ENCODE measurements at regions not wholly inside any gene's neighbourhood (a gene's known extent, or its start where the extent isn't known, plus 50 kb on each side); places are given as distances from the start of the nearest gene placed in this dataset.

DNA sequence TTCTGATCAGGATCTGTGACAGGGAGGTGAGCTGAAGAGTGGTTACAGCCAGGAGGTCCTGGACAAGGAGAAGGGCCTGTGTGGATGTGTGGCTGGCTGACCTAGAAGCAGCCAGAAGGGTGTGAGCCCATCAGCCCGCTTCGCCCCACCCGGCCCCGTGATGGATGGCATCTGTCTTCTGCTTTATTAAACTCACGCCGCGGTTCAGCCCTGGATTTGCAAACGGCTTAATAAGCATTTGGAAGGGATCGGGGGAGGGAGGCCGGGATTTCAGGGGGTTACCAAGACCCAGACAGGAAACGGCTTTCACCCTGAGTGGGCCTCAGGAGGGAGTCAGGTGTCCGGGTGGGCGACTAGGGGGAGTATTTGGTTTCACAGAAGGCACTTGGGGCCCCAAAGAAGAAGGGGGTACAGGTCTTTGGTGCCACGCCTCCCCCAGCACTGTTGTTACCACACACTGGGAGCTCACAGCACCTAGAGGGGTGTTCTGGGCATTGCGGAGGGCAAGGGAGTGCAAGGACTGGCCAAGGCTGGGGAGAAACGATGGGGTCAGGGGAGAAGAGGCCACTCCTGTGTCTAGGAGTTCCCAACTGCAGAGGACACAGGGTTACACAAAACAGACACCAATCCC is 53.8 kb upstream of the FOXP4 start:
- Histone ChIP-seq H4K20me1 (ENCODE audit: insufficient read depth, low read length) (no peaks in the 10 kb centered on the region), H3K27ac (ENCODE audit: low read depth, low read length) (no peak overlapping the region), H3K27me3 (ENCODE audit: insufficient read depth, low read length) (peaks cover 10% of the 10 kb centered on the region), H3K9ac (ENCODE audit: low read length) (no peak overlapping the region), H3K4me1 (ENCODE audit: insufficient read depth, low read length) (peaks cover 24% of the 10 kb centered on the region), H3K36me3 (ENCODE audit: insufficient read depth, low read length) (no peaks in the 10 kb centered on the region), H3K4me2 (ENCODE audit: low read length) (no peak overlapping the region), H3K9me3 (ENCODE audit: insufficient read depth, low read depth, low read length) (no peaks in the 10 kb centered on the region), H3K79me2 (ENCODE audit: insufficient read depth, low read length) (no peaks in the 10 kb centered on the region), H3K4me3 (ENCODE audit: insufficient read depth, low read depth, low read length) (no peak overlapping the region), H2AFZ (ENCODE audit: low read depth, low read length) (no peak overlapping the region)
- no peak for DNase-seq (ENCODE audit: low read depth)
- Mint-ChIP-seq H3K4me3 (ENCODE audit: unreplicated experiment) (no peak overlapping the region), H3K9me3 (ENCODE audit: unreplicated experiment) (no peaks in the 10 kb centered on the region), H3K27ac (ENCODE audit: unreplicated experiment) (no peak overlapping the region), H3K4me1 (ENCODE audit: low read depth, unreplicated experiment) (peaks cover 26% of the 10 kb centered on the region), H3K36me3 (ENCODE audit: low read depth, unreplicated experiment) (no peaks in the 10 kb centered on the region), H3K27me3 (ENCODE audit: low read depth, unreplicated experiment) (peaks cover 22% of the 10 kb centered on the region)
- no peak for FAIRE-seq
- no peak for TF ChIP-seq EZH2 (IDR thresholded peaks at IDR 0.05; ENCODE audit: insufficient read depth, low read length)
- TF ChIP-seq, protein P1, sequence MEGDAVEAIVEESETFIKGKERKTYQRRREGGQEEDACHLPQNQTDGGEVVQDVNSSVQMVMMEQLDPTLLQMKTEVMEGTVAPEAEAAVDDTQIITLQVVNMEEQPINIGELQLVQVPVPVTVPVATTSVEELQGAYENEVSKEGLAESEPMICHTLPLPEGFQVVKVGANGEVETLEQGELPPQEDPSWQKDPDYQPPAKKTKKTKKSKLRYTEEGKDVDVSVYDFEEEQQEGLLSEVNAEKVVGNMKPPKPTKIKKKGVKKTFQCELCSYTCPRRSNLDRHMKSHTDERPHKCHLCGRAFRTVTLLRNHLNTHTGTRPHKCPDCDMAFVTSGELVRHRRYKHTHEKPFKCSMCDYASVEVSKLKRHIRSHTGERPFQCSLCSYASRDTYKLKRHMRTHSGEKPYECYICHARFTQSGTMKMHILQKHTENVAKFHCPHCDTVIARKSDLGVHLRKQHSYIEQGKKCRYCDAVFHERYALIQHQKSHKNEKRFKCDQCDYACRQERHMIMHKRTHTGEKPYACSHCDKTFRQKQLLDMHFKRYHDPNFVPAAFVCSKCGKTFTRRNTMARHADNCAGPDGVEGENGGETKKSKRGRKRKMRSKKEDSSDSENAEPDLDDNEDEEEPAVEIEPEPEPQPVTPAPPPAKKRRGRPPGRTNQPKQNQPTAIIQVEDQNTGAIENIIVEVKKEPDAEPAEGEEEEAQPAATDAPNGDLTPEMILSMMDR (IDR thresholded peaks at IDR 0.05; ENCODE audit: insufficient read depth, low read depth, low read length), result no peak

DNA sequence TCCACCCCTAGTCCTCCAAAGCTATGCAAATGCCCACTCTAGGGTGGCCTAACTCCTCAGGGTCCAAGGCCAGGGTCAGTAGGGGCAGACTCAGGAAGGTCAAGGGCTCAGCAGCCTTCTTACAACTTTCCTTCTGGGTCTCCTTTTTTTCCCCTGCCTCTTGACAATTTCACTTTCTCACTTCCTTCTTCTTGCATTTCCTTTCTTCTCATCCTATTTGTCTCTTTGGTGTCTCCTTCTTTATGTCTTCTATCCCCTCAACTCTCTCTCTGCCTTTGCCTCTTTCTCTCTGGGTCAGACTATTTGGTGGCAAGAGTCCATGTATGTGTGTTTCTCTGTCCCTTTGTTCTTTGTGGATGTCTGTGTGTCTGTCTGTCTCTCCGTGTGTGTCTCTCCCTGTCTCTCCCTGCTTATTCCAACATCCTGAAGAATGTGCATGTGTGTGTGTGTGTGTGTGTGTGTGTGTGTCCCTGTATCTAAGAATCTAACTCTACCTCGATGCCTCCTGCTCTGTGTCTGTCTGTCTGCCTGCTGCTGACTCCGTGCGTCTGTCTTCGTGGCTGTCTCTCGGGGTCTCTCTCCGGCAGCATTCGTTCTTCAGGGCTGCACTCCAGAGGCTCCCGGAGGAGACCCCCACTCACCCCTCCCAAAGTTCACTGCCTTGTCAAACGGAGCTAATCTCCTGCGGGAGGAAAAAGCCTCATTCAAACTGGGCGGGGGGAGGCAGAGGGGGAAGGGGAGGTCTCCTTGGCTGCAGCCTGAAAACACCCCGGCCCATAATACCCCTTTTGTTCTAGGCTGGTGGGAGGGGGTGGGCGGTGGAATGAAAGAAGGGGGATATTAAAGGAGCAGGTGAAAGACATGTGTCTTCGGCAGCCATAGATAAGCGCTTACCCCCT is 51.7 kb upstream of the FOXP4 start:
- Mint-ChIP-seq H3K36me3 (ENCODE audit: low read depth, unreplicated experiment) (no peaks in the 10 kb centered on the region), H3K9me3 (ENCODE audit: unreplicated experiment) (peaks cover 2% of the 10 kb centered on the region), H3K27me3 (ENCODE audit: low read depth, unreplicated experiment) (peaks cover 25% of the 10 kb centered on the region), H3K4me1 (ENCODE audit: low read depth, unreplicated experiment) (peaks cover 23% of the 10 kb centered on the region), H3K27ac (ENCODE audit: unreplicated experiment) (peak overlapping the region; percentile 5), H3K4me3 (ENCODE audit: unreplicated experiment) (no peak overlapping the region)
- no peak for FAIRE-seq
- Histone ChIP-seq H4K20me1 (ENCODE audit: insufficient read depth, low read length) (no peaks in the 10 kb centered on the region), H3K79me2 (ENCODE audit: insufficient read depth, low read length) (no peaks in the 10 kb centered on the region), H3K4me2 (ENCODE audit: low read length) (no peak overlapping the region), H3K27me3 (ENCODE audit: insufficient read depth, low read length) (peaks cover 10% of the 10 kb centered on the region), H3K36me3 (ENCODE audit: insufficient read depth, low read length) (no peaks in the 10 kb centered on the region), H2AFZ (ENCODE audit: low read depth, low read length) (peak overlapping the region; percentile 53), H3K4me3 (ENCODE audit: insufficient read depth, low read depth, low read length) (no peak overlapping the region), H3K9me3 (ENCODE audit: insufficient read depth, low read depth, low read length) (no peaks in the 10 kb centered on the region), H3K4me1 (ENCODE audit: insufficient read depth, low read length) (peaks cover 15% of the 10 kb centered on the region), H3K27ac (ENCODE audit: low read depth, low read length) (no peak overlapping the region), H3K9ac (ENCODE audit: low read length) (no peak overlapping the region)
- DNase-seq (ENCODE audit: low read depth), result peak; percentile 34
- no peak for TF ChIP-seq EZH2 (IDR thresholded peaks at IDR 0.05; ENCODE audit: insufficient read depth, low read length)
- TF ChIP-seq, protein P1 (IDR thresholded peaks at IDR 0.05; ENCODE audit: insufficient read depth, low read depth, low read length), result no peak

Measured in astrocyte (in vitro differentiated cells and primary cell).